ENCODE measurements at regions not wholly inside any gene's neighbourhood (a gene's known extent, or its start where the extent isn't known, plus 50 kb on each side); places are given as distances from the start of the nearest gene placed in this dataset.

GRCh38 chr1:229792012-229792975 lies 166.2 kb downstream of the URB2 start:
- no peaks in the 10 kb centered on the region for H3K4me1 ChIP-seq (ENCODE audit: control insufficient read depth, insufficient read depth, low read depth, low read length)
- H3K23ac ChIP-seq (ENCODE audit: low read length in 2 of 2), result no peak overlapping the region
- H3K4me3 ChIP-seq (ENCODE audit: insufficient read depth in 1 of 2, low read depth in 1 of 2, low read length in 2 of 2), result no peak overlapping the region
- 91% methylated on average over 5 of the region's 6 CpGs for WGBS
- no peak overlapping the region for H2BK5ac ChIP-seq (ENCODE audit: low read depth, low read length, poor library complexity, severe bottlenecking)
- no peak overlapping the region for H2AFZ ChIP-seq (ENCODE audit: low read depth, low read length)
- H3K36me3 ChIP-seq (ENCODE audit: control insufficient read depth in 1 of 2, insufficient read depth in 2 of 2, low read depth in 1 of 2, low read length in 2 of 2), result no peaks in the 10 kb centered on the region
- no peak for DNase-seq
- H2BK120ac ChIP-seq (ENCODE audit: low read depth, low read length), result no peak overlapping the region
- no peak overlapping the region for H3K4ac ChIP-seq (ENCODE audit: low read depth in 1 of 2, low read length in 2 of 2)
- H3K4me2 ChIP-seq (ENCODE audit: low read length, poor library complexity, severe bottlenecking), result no peak overlapping the region
- H3K9me3 ChIP-seq (ENCODE audit: control insufficient read depth, low read length), result peaks cover 5% of the 10 kb centered on the region
- no peaks in the 10 kb centered on the region for H3K79me1 ChIP-seq (replicated peaks; ENCODE audit: low read length, poor library complexity, severe bottlenecking)
- no peak overlapping the region for H3K18ac ChIP-seq (ENCODE audit: low read depth in 1 of 2, low read length in 2 of 2)
- no peak overlapping the region for H2AK5ac ChIP-seq (ENCODE audit: low read length, severe bottlenecking)
- H2BK15ac ChIP-seq (ENCODE audit: low read depth, poor library complexity, severe bottlenecking), result no peak overlapping the region
- no peak overlapping the region for H4K8ac ChIP-seq (ENCODE audit: low read length)
- H3K9ac ChIP-seq (ENCODE audit: low read length), result no peak overlapping the region
- H4K91ac ChIP-seq (ENCODE audit: low read length), result no peak overlapping the region
- H3K27me3 ChIP-seq (ENCODE audit: control insufficient read depth in 1 of 2, insufficient read depth in 1 of 2, low read length in 2 of 2), result peaks cover 5 to 7% of the 10 kb centered on the region in 2 experiments
- H3K27ac ChIP-seq (ENCODE audit: low read length, poor library complexity, severe bottlenecking), result no peak overlapping the region
- no peak overlapping the region for H3K14ac ChIP-seq (ENCODE audit: low read length in 2 of 2)
- H2BK12ac ChIP-seq (ENCODE audit: low read length in 2 of 2), result no peak overlapping the region

- Histone ChIP-seq H2BK5ac (ENCODE audit: low read depth, low read length, poor library complexity, severe bottlenecking) (no peak overlapping the region), H3K4ac (ENCODE audit: low read depth in 1 of 2, low read length in 2 of 2) (no peak overlapping the region), H2AK5ac (ENCODE audit: low read length, severe bottlenecking) (no peak overlapping the region), H2BK120ac (ENCODE audit: low read depth, low read length) (no peak overlapping the region), H3K4me1 (ENCODE audit: control insufficient read depth, insufficient read depth, low read depth, low read length) (no peaks in the 10 kb centered on the region), H2AFZ (ENCODE audit: low read depth, low read length) (no peak overlapping the region), H2BK12ac (ENCODE audit: low read length in 2 of 2) (no peak overlapping the region), H4K8ac (ENCODE audit: low read length) (no peak overlapping the region), H3K18ac (ENCODE audit: low read depth in 1 of 2, low read length in 2 of 2) (no peak overlapping the region), H3K79me1 (replicated peaks; ENCODE audit: low read length, poor library complexity, severe bottlenecking) (no peaks in the 10 kb centered on the region), H3K23ac (ENCODE audit: low read length in 2 of 2) (no peak overlapping the region), H4K91ac (ENCODE audit: low read length) (no peak overlapping the region), H2BK15ac (ENCODE audit: low read depth, poor library complexity, severe bottlenecking) (no peak overlapping the region), H3K4me3 (ENCODE audit: insufficient read depth in 1 of 2, low read depth in 1 of 2, low read length in 2 of 2) (no peak overlapping the region), H3K14ac (ENCODE audit: low read length in 2 of 2) (no peak overlapping the region), H3K27me3 (ENCODE audit: control insufficient read depth in 1 of 2, insufficient read depth in 1 of 2, low read length in 2 of 2) (peaks cover 5 to 7% of the 10 kb centered on the region in 2 experiments), H3K27ac (ENCODE audit: low read length, poor library complexity, severe bottlenecking) (no peak overlapping the region), H3K9ac (ENCODE audit: low read length) (no peak overlapping the region), H3K4me2 (ENCODE audit: low read length, poor library complexity, severe bottlenecking) (no peak overlapping the region), H3K36me3 (ENCODE audit: control insufficient read depth in 1 of 2, insufficient read depth in 2 of 2, low read depth in 1 of 2, low read length in 2 of 2) (no peaks in the 10 kb centered on the region), H3K9me3 (ENCODE audit: control insufficient read depth, low read length) (peaks cover 5% of the 10 kb centered on the region)
- 79% methylated on average over 4 of the region's 5 CpGs for WGBS
- DNase-seq, result no peak
Observed at GRCh38 chr1:229793488-229793887, 167.4 kb downstream of the URB2 start.

- Histone ChIP-seq H2BK5ac (ENCODE audit: low read depth, low read length, poor library complexity, severe bottlenecking) (no peak overlapping the region), H4K91ac (ENCODE audit: low read length) (no peak overlapping the region), H3K9me3 (ENCODE audit: control insufficient read depth, low read length) (no peaks in the 10 kb centered on the region), H2AK5ac (ENCODE audit: low read length, severe bottlenecking) (no peak overlapping the region), H3K18ac (ENCODE audit: low read depth in 1 of 2, low read length in 2 of 2) (no peak overlapping the region), H3K23ac (ENCODE audit: low read length in 2 of 2) (no peak overlapping the region), H3K4me2 (ENCODE audit: low read length, poor library complexity, severe bottlenecking) (no peak overlapping the region), H3K4me1 (ENCODE audit: control insufficient read depth, insufficient read depth, low read depth, low read length) (peaks cover 1% of the 10 kb centered on the region), H2AFZ (ENCODE audit: low read depth, low read length) (no peak overlapping the region), H2BK15ac (ENCODE audit: low read depth, poor library complexity, severe bottlenecking) (no peak overlapping the region), H3K27ac (ENCODE audit: low read length, poor library complexity, severe bottlenecking) (no peak overlapping the region), H3K79me1 (replicated peaks; ENCODE audit: low read length, poor library complexity, severe bottlenecking) (no peaks in the 10 kb centered on the region), H3K4ac (ENCODE audit: low read depth in 1 of 2, low read length in 2 of 2) (no peak overlapping the region), H2BK12ac (ENCODE audit: low read length in 2 of 2) (no peak overlapping the region), H3K27me3 (ENCODE audit: control insufficient read depth in 1 of 2, insufficient read depth in 1 of 2, low read length in 2 of 2) (peaks cover 0 to 7% of the 10 kb centered on the region in 2 experiments), H3K9ac (ENCODE audit: low read length) (no peak overlapping the region), H2BK120ac (ENCODE audit: low read depth, low read length) (no peak overlapping the region), H3K14ac (ENCODE audit: low read length in 2 of 2) (no peak overlapping the region), H3K36me3 (ENCODE audit: control insufficient read depth in 1 of 2, insufficient read depth in 2 of 2, low read depth in 1 of 2, low read length in 2 of 2) (no peaks in the 10 kb centered on the region), H3K4me3 (ENCODE audit: insufficient read depth in 1 of 2, low read depth in 1 of 2, low read length in 2 of 2) (no peak overlapping the region), H4K8ac (ENCODE audit: low read length) (no peak overlapping the region)
- WGBS, result 91% methylated on average over 2 of the region's 3 CpGs
- DNase-seq, result no peak
Observed at GRCh38 chr1:229798558-229798957, 172.5 kb downstream of the URB2 start.

GRCh38 chr1:229803626-229804217 lies 177.7 kb downstream of the URB2 start:
- H2BK12ac ChIP-seq (ENCODE audit: low read length in 2 of 2), result no peak overlapping the region
- no peaks in the 10 kb centered on the region for H3K27me3 ChIP-seq (ENCODE audit: control insufficient read depth in 1 of 2, insufficient read depth in 1 of 2, low read length in 2 of 2)
- H3K23ac ChIP-seq (ENCODE audit: low read length in 2 of 2), result no peak overlapping the region
- H4K8ac ChIP-seq (ENCODE audit: low read length), result no peak overlapping the region
- peak overlapping the region in 1 of 2 experiments; percentile 7 for H3K14ac ChIP-seq (ENCODE audit: low read length in 2 of 2)
- H3K4me2 ChIP-seq (ENCODE audit: low read length, poor library complexity, severe bottlenecking), result no peak overlapping the region
- H3K9ac ChIP-seq (ENCODE audit: low read length), result no peak overlapping the region
- no peak overlapping the region for H3K27ac ChIP-seq (ENCODE audit: low read length, poor library complexity, severe bottlenecking)
- H2BK5ac ChIP-seq (ENCODE audit: low read depth, low read length, poor library complexity, severe bottlenecking), result no peak overlapping the region
- DNase-seq, result no peak
- H4K91ac ChIP-seq (ENCODE audit: low read length), result no peak overlapping the region
- H3K4me3 ChIP-seq (ENCODE audit: insufficient read depth in 1 of 2, low read depth in 1 of 2, low read length in 2 of 2), result no peak overlapping the region
- peaks cover 1% of the 10 kb centered on the region for H3K4me1 ChIP-seq (ENCODE audit: control insufficient read depth, insufficient read depth, low read depth, low read length)
- peaks cover 14% of the 10 kb centered on the region for H3K9me3 ChIP-seq (ENCODE audit: control insufficient read depth, low read length)
- H3K4ac ChIP-seq (ENCODE audit: low read depth in 1 of 2, low read length in 2 of 2), result no peak overlapping the region
- no peak overlapping the region for H2AFZ ChIP-seq (ENCODE audit: low read depth, low read length)
- no peaks in the 10 kb centered on the region for H3K36me3 ChIP-seq (ENCODE audit: control insufficient read depth in 1 of 2, insufficient read depth in 2 of 2, low read depth in 1 of 2, low read length in 2 of 2)
- peak overlapping the region in 1 of 2 experiments; percentile 73 for H3K18ac ChIP-seq (ENCODE audit: low read depth in 1 of 2, low read length in 2 of 2)
- no peaks in the 10 kb centered on the region for H3K79me1 ChIP-seq (replicated peaks; ENCODE audit: low read length, poor library complexity, severe bottlenecking)
- no peak overlapping the region for H2BK120ac ChIP-seq (ENCODE audit: low read depth, low read length)
- no peak overlapping the region for H2BK15ac ChIP-seq (ENCODE audit: low read depth, poor library complexity, severe bottlenecking)
- H2AK5ac ChIP-seq (ENCODE audit: low read length, severe bottlenecking), result no peak overlapping the region
- 87% methylated on average over 4 of the region's 4 CpGs for WGBS

Data from mesenchymal stem cell (in vitro differentiated cells and primary cell).